GM13977 (cell line): ENCODE measurements at regions not wholly inside any gene's neighbourhood (a gene's known extent, or its start where the extent isn't known, plus 50 kb on each side); places are given as distances from the start of the nearest gene placed in this dataset.

Experiments used
- DNase-seq: peaks from one replicate; pipeline ENCODE4 v3.0.0; 2012; ENCODE audit warnings: low spot score
- CTCF ChIP-seq: IDR thresholded peaks from 2 replicates; pipeline ENCODE4 v1.5.1; 2012; ENCODE audit warnings: mild to moderate bottlenecking, control low read depth; ENCODE audit not compliant: insufficient read depth; ENCODE audit errors: extremely low read depth, missing control alignments
- in situ Hi-C: fragments of 300-500 bp; cut with MboI; formaldehyde crosslinking; loops from one replicate; pipeline ENCODE4 v1.12.0; 2022; ENCODE audit warnings: low sequenced_read_pairs, low pct_unique_long_range_greater_than_20kb, mixed read lengths, inconsistent platforms; ENCODE audit not compliant: unreplicated experiment

GRCh38 chr12:22794017-22794416, 169.0 kb downstream of the ETNK1 start:
- DNase-seq, result no peak
- TF ChIP-seq CTCF, result no peak
- in situ Hi-C loops, result no loop called here

- TF ChIP-seq CTCF, result no peak
- no peak for DNase-seq
- in situ Hi-C loops, result no loop called here
Observed at GRCh38 chr12:22796941-22797630, 172.1 kb downstream of the ETNK1 start.

GRCh38 chr12:22797701-22798100, 172.7 kb downstream of the ETNK1 start:
- no peak for TF ChIP-seq CTCF
- in situ Hi-C loops, result no loop called here

GRCh38 chr12:22798116-22798515, 173.1 kb downstream of the ETNK1 start:
- in situ Hi-C loops, result no loop called here

More at GRCh38 chr12:22797701-22798100, 172.7 kb downstream of the ETNK1 start:
- DNase-seq, result no peak

GRCh38 chr12:22799503-22799902, 174.5 kb downstream of the ETNK1 start:
- in situ Hi-C loops, result no loop called here
- TF ChIP-seq CTCF, result no peak
- DNase-seq, result no peak

More at GRCh38 chr12:22798116-22798515, 173.1 kb downstream of the ETNK1 start:
- no peak for DNase-seq
- no peak for TF ChIP-seq CTCF

GRCh38 chr12:22800332-22800731, 175.4 kb downstream of the ETNK1 start:
- in situ Hi-C loops, result no loop called here
- TF ChIP-seq CTCF, result no peak
- DNase-seq, result no peak
